Smooth muscle cell (in vitro differentiated cells): ENCODE measurements at regions not wholly inside any gene's neighbourhood (a gene's known extent, or its start where the extent isn't known, plus 50 kb on each side); places are given as distances from the start of the nearest gene placed in this dataset.

Experiments
- DNase-seq: peaks from one replicate; lab custom pipeline; 2025; ENCODE audit not compliant: unreplicated experiment; lab: John Stamatoyannopoulos, UW
- H2AFZ ChIP-seq: fragments of 200-600 bp; sonication (generic); 2 replicates; pipeline ENCODE4 v1.6.0; 2016; ENCODE audit warnings: antibody characterized with exemption, low read depth, mild to moderate bottlenecking
- H3F3A ChIP-seq: fragments of 200-600 bp; sonication (generic); 2 replicates; pipeline ENCODE4 v1.6.0; 2017; ENCODE audit warnings: antibody characterized with exemption, low read depth
- H3K27ac ChIP-seq: fragments of 200-600 bp; sonication (generic); 2 replicates; pipeline ENCODE4 v1.5.1; 2016; ENCODE audit warnings: low read depth, mild to moderate bottlenecking
- H3K27me3 ChIP-seq: fragments of 200-600 bp; sonication (generic); 2 replicates; pipeline ENCODE4 v1.6.1; 2016; ENCODE audit warnings: low read depth, mild to moderate bottlenecking
- H3K36me3 ChIP-seq: fragments of 200-600 bp; sonication (generic); 2 replicates; pipeline ENCODE4 v1.5.1; 2016; ENCODE audit warnings: low read depth
- H3K4me1 ChIP-seq: fragments of 200-600 bp; sonication (generic); 2 replicates; pipeline ENCODE4 v1.5.1; 2016; ENCODE audit warnings: low read depth
- H3K4me2 ChIP-seq: fragments of 200-600 bp; sonication (generic); 2 replicates; pipeline ENCODE4 v1.6.0; 2016; ENCODE audit warnings: mild to moderate bottlenecking
- H3K4me3 ChIP-seq: fragments of 200-600 bp; sonication (generic); 2 replicates; pipeline ENCODE4 v1.5.1; 2016; ENCODE audit warnings: mild to moderate bottlenecking
- H3K79me2 ChIP-seq: fragments of 200-600 bp; sonication (generic); 2 replicates; pipeline ENCODE4 v1.6.0; 2016; ENCODE audit warnings: low read depth, mild to moderate bottlenecking
- H3K9ac ChIP-seq: fragments of 200-600 bp; sonication (generic); 2 replicates; pipeline ENCODE4 v1.6.0; 2016; ENCODE audit warnings: low read depth
- H3K9me3 ChIP-seq: fragments of 200-600 bp; sonication (generic); replicated peaks from 2 replicates; pipeline ENCODE4 v1.5.1; 2016; ENCODE audit warnings: low read depth
- H4K20me1 ChIP-seq: fragments of 200-600 bp; sonication (generic); 2 replicates; pipeline ENCODE4 v1.6.0; 2016; ENCODE audit warnings: low read depth
- CTCF ChIP-seq: fragments of 200-600 bp; sonication (generic); IDR thresholded peaks from 2 replicates; pipeline ENCODE4 v1.5.1; 2017; ENCODE audit warnings: borderline replicate concordance, mild to moderate bottlenecking, antibody characterized with exemption; ENCODE audit not compliant: insufficient read depth, poor library complexity, severe bottlenecking
- WGBS: methylation state at CpG from one replicate; pipeline ENCODE4 v1.1.7; 2016; ENCODE audit warnings: low lambda C conversion rate; 5-methylcytosine and 5-hydroxymethylcytosine counted together

- Histone ChIP-seq H3K27ac (no peak overlapping the region), H3K36me3 (no peaks in the 10 kb centered on the region), H3K4me1 (no peaks in the 10 kb centered on the region), H4K20me1 (no peaks in the 10 kb centered on the region), H3K9me3 (no peaks in the 10 kb centered on the region), H3K4me3 (no peak overlapping the region), H2AFZ (no peak overlapping the region), H3K79me2 (no peaks in the 10 kb centered on the region), H3K9ac (no peak overlapping the region), H3K27me3 (no peaks in the 10 kb centered on the region), H3K4me2 (no peak overlapping the region), H3F3A (no peaks in the 10 kb centered on the region)
- no peak for DNase-seq
- 74% methylated on average over 4 of the region's 4 CpGs for WGBS
- TF ChIP-seq CTCF: no peak
These were observed 1502.9 kb upstream of the RAG2 start for GRCh38 chr11:38100836-38101462.

GRCh38 chr11:38095268-38095667 is 1497.2 kb upstream of the RAG2 start:
- Histone ChIP-seq H3F3A (no peaks in the 10 kb centered on the region), H3K9ac (no peak overlapping the region), H3K27ac (no peak overlapping the region), H3K27me3 (no peaks in the 10 kb centered on the region), H3K4me2 (no peak overlapping the region), H3K36me3 (no peaks in the 10 kb centered on the region), H3K4me3 (no peak overlapping the region), H3K79me2 (no peaks in the 10 kb centered on the region), H3K4me1 (no peaks in the 10 kb centered on the region), H2AFZ (no peak overlapping the region), H3K9me3 (no peaks in the 10 kb centered on the region), H4K20me1 (no peaks in the 10 kb centered on the region)
- DNase-seq: no peak
- TF ChIP-seq CTCF: no peak
- 93% methylated on average over 2 of the region's 2 CpGs for WGBS

- Histone ChIP-seq H2AFZ (no peak overlapping the region), H3K4me1 (peaks cover 6% of the 10 kb centered on the region), H3F3A (no peaks in the 10 kb centered on the region), H3K4me3 (no peak overlapping the region), H3K36me3 (no peaks in the 10 kb centered on the region), H3K4me2 (no peak overlapping the region), H3K27ac (no peak overlapping the region), H3K79me2 (no peaks in the 10 kb centered on the region), H4K20me1 (no peaks in the 10 kb centered on the region), H3K9ac (no peak overlapping the region), H3K27me3 (no peaks in the 10 kb centered on the region), H3K9me3 (peaks cover 3% of the 10 kb centered on the region)
- no peak for TF ChIP-seq CTCF
- no peak for DNase-seq
- WGBS: 43% methylated on average over 7 of the region's 7 CpGs
These were observed 1491.7 kb upstream of the RAG2 start for GRCh38 chr11:38089726-38090125.

- Histone ChIP-seq H3K9me3 (no peaks in the 10 kb centered on the region), H3K9ac (no peak overlapping the region), H3K36me3 (no peaks in the 10 kb centered on the region), H3K79me2 (no peaks in the 10 kb centered on the region), H3K4me1 (no peaks in the 10 kb centered on the region), H3K4me3 (no peak overlapping the region), H3K27me3 (no peaks in the 10 kb centered on the region), H3F3A (peaks cover 5% of the 10 kb centered on the region), H2AFZ (no peak overlapping the region), H4K20me1 (no peaks in the 10 kb centered on the region), H3K4me2 (no peak overlapping the region), H3K27ac (no peak overlapping the region)
- no peak for TF ChIP-seq CTCF
- 45% methylated on average over 3 of the region's 3 CpGs for WGBS
- DNase-seq: no peak
These were observed 1462.9 kb upstream of the RAG2 start for GRCh38 chr11:38060920-38061319.
